Activated CD8-positive, alpha-beta memory T cell treated with anti-CD3 and anti-CD28 coated beads, Interleukin-2, amount 50 U/mL, for 24 hours (primary cell): ENCODE measurements at regions not wholly inside any gene's neighbourhood (a gene's known extent, or its start where the extent isn't known, plus 50 kb on each side); places are given as distances from the start of the nearest gene placed in this dataset.

Experiments
- DNase-seq: peaks from one replicate; pipeline ENCODE4 v3.0.0-alpha.2; 2020; ENCODE audit errors: extremely low read depth

DNA sequence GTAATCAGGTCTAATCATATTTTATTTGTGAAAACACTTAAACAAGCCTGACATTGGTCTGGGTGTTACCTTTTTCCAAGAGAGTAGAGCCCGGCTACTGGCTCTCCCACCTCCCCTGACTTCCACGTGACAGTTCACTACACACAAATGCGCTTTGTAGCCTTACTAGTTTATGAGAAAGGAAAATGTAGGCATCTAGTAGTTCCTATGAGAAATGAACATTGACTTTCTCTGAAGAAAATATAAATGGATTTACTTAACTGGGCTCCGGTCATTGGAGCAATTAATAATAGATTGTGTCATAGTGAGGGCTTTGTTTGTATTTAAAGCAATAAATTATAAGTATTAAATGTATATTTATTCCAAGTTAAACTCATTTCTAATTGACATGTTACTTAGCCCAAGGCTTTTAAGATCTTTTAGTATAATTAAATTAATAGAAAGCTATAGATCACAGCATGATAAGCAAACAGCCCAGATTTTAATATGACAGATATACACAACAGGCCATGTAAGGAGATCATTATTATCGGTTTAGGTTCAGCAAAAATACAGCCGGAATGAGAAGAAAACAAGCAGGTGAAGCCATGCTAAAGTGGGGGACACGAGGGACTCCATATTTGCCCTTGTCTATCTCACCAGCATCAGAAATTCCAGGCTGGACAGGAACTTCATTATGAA lies 756.5 kb upstream of the ADAMTS16 start:
- no peak for DNase-seq

DNA sequence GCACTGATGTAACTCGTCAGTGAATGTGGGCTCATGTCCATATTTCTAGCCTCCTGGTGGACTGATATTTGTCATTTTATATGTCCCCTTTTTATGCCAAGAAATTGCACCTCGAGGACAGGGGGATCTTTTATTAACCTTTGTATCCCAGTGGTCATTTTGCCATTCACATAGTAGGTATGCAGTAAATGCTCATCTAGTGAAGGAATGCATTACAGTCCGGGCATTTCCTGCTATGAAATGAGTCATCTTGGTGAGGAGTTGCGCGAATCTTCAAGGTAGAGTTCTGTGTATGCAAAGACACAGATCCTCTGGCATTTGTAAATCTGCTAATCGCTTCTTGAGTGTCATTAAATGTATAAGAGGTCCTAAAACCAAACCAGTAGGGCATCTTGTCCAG lies 755.5 kb upstream of the ADAMTS16 start:
- DNase-seq, result no peak

DNA sequence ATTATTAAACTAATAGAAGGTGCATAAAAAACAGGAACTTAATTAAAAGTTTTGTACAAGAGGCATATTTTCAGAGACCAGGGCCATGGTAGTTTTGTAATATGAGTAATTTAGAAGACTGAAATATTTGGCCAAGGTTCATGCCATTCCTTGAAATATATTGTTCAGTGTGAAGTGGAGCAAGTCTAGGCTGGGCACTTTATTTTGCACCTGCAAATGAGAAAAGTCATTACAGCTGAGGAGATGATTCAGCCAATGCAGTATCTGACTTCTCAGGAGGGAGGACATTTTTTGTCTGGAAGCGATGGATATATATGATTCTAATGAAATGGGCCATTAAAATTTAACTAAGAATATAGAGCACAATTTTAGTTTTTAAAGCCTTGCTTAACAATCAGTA lies 754.0 kb upstream of the ADAMTS16 start:
- no peak for DNase-seq

DNA sequence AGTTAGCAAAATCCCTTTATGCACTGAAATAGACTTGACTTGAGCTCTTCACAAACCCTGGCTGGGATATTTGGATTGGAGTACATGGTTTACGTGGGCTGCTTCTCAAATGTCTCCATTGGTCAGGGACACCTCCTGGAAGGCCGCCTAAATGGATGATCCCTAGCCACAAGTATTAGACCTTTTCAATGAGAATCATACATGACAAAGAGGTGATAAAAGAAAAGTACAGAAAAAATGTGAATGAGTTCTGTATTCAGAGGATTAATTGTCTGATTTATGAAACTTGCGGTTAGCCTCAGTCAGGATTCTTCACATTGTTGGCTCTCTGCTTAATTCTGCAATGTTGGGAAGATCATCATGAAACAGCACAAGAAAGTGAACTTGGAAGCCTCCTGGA lies 752.8 kb upstream of the ADAMTS16 start:
- no peak for DNase-seq

DNA sequence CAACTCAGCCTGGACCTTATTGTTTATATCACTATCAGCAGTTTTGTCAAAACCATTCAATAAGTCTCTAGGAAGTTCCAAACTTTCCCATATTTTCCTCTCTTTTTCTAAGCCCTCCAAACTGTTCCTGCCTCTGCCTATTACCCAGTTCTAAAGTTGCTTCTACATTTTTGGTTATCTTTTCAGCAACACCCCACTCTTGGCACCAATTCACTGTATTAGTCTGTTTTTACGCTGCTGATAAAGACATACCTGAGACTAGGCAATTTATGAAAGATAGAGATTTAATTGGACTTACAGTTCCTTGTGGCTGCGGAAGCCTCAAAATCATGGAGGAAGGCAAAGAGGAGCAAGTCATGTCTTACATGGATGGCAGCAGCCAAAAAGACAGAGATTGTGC lies 744.4 kb upstream of the ADAMTS16 start:
- no peak for DNase-seq

DNA sequence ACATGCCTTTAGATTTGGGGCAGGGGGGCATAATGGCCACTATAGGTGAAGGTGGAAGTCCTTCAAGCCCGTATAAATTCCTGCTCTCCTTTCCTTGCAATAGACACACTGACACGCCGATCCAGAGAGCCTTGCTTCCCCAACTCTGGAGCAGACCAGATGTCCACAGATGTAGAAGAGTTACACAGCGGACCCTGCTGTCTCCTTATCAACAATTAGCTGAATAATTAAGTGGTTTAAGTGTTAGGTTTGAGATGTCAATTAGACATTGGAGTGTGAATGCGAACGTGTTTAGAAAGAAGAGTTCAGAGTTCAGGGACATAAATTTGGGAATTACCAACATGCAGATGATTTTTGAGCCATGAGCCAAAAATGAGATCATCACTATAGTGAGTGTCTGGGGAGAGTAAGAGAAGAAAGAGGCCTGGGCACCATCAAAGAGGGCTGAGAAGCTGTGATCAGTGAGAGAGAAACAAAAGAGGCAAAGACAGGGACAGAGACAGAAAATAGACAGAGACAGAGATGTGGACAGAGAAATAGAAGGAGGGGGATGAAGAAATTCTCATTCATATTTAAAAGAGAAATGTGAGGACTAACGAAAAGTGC lies 734.4 kb upstream of the ADAMTS16 start:
- DNase-seq, result no peak

DNA sequence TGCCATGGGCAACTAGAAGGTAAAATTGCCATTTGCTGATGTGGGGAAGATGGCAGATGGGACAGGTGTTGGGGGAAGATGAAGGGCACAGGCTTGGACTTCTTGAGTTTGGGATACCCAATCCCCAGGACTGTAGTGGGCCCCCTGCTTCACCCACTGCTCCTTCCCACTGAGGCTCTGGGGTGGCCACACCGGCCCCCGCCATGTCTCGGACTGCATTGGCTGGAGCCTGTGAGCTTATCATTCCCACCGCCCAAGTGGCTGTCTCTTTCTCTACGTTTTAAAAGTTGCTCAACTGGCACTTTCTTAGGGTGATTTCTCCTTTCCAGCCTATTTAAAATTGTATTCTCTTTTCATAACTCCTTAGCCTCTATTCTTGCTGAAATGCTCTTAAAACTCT lies 730.0 kb upstream of the ADAMTS16 start:
- DNase-seq, result no peak

DNA sequence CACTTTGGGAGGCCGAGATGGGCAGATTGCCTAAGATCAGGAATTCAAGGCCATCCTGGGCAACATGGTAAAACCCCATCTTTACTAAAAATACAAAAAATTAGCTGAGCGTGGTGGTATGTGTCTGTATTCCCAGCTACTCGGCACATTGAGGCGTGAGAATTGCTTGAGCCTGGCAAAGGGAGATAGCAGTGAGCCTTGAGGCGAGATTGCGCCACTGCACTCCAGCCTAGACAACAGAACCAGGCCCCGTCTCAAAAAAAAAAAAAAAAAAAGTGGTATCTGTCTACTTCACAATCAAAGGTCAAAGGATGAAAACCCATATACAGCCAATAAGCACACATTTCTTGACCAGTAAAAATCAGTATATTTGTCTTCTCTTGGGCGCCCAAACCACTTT lies 728.5 kb upstream of the ADAMTS16 start:
- no peak for DNase-seq

DNA sequence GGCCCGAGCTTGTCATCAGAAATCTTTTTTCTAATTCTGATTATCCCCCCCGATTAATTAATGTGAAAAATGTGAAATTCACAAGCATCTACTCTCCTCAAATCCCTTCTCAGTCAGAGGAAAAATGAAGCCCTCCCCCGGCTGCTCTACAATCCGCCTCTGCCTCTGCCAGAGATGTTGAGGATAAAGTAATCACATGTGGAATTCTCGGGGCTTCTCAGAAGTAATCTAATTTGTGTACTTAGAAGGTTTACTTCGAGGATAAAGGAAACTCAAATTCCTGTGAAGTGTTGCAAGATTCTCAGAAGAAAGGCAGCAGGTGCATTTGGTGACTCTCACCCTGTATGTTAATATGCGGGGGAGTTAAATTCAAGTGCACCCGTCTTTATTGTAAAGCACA lies 726.1 kb upstream of the ADAMTS16 start:
- DNase-seq, result no peak

DNA sequence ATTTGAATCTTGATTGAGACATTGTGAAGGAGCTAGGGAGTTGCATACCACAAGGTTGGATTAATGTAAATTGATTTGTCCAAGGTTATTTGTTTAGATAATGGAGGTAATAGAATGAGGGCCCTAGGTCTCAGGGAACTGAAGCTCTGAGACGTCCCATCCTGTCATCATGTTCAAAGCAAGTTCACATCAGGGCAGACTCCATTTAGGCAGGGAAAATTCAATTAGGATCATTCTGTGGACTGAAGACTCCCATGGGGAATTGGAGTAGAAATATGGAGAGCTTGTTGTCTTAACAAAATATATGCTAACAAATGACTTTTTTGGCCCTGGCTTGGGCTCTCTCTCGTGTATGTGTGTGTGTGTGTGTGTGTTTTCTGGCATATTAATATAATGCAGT lies 722.0 kb upstream of the ADAMTS16 start:
- no peak for DNase-seq

DNA sequence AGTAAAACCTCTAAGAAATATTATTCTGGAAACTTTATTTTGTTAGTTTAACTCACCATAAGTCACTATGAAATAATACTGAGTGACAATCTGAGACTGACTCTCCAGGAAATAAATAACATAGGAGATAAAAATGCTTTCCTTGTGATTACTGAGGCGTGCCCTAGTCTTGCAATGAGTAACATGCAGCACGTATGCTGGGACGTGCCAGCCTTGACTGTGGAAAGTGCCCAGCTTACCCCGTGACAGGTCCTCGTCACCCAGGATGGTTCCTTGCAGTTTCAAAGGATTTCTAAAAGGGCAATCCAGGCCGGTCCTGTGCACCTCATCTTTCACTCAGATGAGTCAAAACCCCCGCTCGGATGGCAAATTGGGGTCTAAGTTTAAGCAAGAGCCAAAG lies 720.8 kb upstream of the ADAMTS16 start:
- DNase-seq, result no peak

DNA sequence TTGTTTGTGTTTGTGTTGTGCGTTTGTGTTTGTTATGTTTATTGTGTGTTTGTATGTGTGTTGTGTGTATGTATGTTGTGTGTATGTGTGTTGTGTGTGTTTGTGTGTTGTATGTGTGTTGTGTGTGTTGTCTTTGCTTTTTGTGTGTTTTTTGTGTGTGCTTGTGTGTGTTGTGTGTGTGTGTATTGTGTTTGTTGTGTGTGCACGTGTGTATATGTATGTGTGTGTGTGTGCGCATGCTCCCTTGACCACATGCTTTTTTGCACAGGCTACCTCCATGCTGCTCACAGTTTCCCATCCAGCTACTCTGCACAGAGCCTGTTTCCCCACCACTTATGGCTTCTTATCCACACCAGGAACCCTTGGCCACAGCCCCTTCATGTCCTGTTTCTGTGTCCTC lies 720.0 kb upstream of the ADAMTS16 start:
- no peak for DNase-seq

DNA sequence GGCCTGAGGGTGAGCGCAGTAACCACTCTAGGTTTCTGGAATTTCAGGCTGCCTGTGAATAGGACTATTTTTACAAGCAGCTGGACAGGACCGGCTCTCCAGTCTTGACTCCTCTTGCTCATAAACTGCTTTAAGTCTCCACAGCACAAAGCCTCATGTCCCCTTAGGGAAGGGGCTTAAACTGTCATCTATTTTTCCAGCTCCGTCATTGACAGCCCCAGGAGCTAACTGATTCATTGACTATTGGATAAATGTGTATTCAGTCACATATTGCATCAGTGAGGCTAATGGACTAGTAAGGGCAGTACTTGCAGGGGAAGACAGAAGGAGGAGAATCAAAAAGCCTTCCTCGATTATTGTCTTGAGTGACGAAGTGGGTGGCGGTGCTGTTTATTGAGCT lies 719.4 kb upstream of the ADAMTS16 start:
- no peak for DNase-seq

DNA sequence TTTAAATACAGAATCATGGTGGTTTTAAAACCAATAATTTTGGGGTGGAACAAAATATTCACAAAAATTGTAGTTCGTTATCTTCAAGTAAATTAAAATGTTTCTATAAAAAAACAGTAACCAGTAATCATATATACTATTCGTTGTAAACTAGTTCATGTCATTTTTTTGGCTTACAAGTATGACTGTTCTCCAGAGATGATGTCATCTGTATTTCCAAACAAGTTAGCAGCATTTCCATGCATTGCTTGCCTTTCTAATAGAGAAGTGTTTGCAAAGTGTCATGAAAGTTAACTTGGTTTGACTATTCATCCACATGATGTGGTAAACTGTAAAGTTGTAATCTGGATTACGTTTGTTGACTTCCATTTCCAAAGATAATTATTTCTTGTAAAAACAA lies 717.9 kb upstream of the ADAMTS16 start:
- DNase-seq, result no peak

DNA sequence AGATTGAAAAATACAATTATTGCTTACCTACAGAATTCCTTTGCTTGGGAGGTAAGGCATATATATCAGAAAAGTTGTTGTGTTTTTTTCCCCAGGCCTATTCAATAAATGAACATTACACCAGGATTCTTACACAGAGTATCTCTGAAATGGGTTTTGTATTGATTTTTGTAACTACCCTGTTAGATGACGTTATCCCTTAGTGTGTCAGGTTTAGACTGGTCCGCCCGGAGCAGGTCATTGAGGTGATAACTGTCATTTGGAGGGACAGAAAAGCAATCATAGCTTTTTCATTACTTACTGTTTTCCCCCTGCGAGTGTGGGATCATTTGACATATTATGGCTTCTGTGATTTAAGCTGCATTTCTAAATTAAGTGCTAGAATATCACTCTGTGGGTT lies 715.2 kb upstream of the ADAMTS16 start:
- no peak for DNase-seq

DNA sequence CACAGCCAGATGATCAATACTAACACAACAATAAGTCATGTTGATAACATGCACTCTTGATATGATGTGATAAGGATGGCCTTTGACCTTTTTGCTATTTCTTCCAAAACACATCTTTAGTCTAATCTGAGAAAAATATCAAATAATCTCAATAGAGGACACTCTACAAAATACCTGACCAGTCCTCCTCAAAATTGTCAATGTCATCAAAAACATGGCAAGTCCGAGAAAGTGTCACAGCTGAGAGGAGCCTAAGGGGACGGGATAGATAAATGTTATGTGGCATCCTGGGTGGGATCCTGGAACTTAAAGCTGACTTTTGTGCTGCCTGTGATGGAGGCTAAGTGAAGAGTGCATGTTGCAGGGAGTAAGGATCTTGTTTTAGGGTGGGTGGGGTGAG lies 699.6 kb upstream of the ADAMTS16 start:
- no peak for DNase-seq

DNA sequence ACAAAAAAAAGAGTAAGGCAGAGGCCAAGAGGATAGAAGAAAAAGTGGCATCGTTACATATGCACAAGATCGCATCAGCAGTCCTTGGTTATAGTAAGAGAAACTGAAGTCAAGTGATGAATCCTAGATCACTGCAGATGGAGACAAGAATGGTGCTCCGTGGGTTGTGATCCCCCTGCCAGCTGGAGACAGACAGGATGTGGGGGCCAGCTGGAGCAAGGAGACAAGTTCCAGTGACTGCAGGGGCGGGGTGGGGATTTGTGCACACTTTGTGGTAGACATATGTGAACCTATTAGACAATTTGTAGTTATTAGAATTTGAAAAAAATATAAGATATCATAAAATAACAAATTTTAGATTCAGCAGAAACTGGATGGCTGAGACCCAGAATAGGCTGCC lies 697.9 kb upstream of the ADAMTS16 start:
- DNase-seq, result no peak

DNA sequence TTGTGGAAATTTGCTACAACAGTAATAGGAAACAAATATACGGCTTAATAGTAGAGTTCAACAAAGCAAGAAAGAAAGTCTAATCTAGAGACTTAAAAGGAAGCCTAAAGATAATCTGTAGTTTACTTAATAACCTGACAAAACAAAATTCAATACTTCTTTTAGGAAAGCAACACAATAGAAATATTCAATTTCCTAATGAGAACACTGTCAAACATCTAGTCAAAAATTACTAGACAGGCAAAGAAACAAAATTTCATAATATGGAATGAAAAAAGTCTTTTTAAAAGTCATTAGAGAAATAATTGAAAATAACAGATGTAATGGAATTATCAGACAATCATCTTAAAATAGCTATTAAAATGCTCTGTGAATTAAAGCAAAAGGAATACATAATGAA lies 692.5 kb upstream of the ADAMTS16 start:
- no peak for DNase-seq

DNA sequence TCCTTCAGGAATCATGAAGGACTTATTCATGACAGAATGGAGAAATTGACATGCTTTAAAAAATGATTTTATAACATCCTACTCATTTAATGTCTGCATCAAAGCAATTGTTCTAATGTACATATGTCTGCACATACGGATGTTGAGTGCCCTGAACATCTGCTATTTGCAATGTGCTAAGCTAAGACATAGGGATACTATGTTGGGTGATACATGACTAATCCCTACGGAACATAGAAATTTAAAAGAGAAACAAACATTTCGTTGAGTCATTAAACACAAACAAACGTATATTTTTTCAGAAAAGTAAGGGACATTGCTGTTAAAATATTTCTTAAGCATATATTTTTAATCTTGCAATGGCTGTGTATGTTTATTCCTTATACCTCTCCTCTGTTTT lies 686.5 kb upstream of the ADAMTS16 start:
- DNase-seq, result no peak

DNA sequence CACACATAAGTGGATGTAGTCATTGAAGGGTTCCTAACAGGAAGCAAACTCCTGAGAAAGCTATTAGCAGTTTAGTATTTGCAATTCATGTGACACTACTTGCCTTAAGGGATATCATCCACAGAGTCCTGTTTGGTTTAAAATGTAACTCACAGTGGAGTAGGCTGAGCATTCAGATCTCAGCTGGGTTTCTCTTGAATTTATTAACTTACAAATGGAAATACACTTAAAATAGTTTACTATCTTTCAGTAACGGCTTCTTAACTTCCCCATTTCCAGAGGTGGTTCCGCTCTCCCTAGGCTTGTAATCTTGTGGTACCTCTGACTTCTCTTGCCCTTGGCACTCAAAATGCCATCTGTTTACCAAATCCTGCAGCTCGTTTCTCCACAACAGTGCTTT lies 660.7 kb upstream of the ADAMTS16 start:
- DNase-seq, result no peak

DNA sequence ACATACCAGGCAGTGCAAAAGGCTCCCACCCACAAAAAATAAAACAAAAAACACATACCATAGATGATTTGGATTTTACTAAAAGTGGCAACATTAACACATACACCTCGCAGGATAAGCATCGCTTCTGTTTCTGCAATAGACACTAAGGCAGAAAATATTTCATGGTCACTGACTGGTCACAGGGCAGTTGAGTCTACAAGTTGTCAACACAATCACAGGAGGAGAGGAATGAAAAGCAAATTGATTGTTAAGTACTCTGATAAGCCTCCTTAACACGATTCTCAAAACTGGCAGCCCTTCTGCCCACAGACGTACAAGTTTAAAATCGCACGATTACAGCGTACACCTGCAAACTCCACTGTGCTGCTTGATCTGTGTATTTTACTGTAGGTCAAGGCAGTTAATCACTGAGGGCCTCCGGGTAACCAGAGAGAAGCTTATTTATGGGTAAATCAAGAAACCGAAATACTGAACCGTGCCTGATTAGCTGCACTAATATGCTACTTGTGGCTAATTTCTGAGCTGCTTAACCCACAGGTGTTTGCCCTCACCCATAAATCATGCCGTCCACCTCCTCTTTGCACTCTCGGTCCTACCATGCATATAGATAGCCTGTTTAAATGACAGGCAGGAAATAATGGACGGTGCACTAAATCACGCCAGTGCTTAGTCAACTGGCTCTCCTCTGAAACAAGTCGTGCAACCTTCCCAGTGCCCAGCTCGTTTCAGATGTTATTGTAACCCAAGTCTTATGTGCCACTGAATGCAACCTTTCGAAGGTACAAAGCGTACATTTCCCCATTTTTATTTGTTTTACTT lies 659.4 kb upstream of the ADAMTS16 start:
- no peak for DNase-seq

DNA sequence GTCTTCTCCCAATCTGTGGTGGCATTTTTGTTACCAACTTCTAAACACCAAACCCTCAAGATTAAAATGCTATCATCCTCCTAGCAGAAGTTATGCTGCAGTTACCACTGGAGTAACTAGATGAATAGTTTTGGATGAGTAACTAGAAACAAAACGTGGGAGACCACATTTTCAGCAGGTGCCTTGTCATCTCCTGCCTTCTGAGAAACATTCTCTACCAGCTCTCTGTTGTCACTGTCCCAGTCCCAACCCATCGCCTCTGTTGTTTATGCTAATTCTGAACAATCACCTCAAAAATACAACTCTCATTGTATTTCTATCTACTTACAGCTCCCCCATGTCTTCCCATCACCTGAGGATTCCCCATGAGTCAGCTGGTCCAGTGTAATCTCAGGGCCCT lies 652.5 kb upstream of the ADAMTS16 start:
- no peak for DNase-seq

DNA sequence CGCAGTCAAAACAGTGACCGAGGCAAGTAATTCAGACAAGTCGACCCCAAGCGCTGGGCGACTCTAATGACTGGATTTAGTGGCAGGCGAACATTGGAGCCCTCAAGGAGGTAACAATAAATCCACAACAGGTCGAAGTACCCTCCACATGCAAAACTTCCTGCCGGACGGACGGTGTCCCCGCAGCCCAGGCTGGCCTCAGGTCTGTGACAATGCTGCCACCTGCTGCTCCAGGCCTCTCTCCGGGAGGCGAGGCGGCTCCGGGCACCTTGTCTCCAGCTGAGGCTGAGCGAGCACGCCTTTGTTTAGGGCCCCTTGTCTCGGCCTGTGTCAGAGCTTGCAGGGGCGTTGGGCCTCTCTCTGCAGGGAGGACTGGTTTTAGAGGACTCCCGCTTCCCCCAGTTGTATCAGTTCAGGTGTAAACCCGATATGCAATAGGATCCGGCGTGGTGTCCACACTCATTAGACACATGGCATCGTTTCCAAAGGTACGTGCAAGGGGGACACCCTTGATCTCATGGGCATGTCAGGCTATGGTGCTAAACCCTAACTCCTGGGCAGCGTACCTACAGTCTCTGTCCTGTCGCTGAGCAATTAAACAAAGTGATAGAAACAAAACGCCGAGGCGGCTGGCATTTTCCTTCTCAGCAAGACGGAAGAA lies 628.0 kb upstream of the ADAMTS16 start:
- DNase-seq, result no peak
